ENCODE measurements at regions not wholly inside any gene's neighbourhood (a gene's known extent, or its start where the extent isn't known, plus 50 kb on each side); places are given as distances from the start of the nearest gene placed in this dataset.

DNA sequence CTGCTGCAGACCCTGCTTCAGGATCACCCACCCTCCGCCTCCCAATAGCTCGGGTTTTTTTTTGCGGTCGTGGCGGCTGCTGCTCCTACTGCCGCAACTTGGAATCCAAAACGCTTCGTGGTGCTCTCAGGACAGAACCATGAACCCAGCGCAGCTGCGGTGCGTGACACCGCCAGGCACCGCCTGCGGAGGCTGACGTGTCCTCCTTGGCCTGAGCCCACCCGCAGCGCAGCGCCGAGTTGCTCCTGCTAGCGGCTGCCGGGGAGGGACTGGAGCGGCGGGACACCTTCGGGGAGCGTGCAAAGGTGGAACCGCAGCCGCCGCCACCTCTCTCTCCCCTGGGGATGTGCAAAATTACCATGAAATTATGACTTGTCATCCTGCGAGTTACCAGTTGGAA, 1893.0 kb downstream of the TP53TG3F start:
- ATAC-seq (no peak), DNase-seq (no peak)
- intact Hi-C loops (cut with DNase I): no loop called here
- Histone ChIP-seq H3K4me3 (no peak overlapping the region), H3K9me3 (no peaks in the 10 kb centered on the region), H3K4me1 (no peaks in the 10 kb centered on the region), H3K27ac (no peak overlapping the region), H3K27me3 (ENCODE audit: low read depth) (no peaks in the 10 kb centered on the region), H3K36me3 (no peaks in the 10 kb centered on the region)
- TF ChIP-seq, protein P1, sequence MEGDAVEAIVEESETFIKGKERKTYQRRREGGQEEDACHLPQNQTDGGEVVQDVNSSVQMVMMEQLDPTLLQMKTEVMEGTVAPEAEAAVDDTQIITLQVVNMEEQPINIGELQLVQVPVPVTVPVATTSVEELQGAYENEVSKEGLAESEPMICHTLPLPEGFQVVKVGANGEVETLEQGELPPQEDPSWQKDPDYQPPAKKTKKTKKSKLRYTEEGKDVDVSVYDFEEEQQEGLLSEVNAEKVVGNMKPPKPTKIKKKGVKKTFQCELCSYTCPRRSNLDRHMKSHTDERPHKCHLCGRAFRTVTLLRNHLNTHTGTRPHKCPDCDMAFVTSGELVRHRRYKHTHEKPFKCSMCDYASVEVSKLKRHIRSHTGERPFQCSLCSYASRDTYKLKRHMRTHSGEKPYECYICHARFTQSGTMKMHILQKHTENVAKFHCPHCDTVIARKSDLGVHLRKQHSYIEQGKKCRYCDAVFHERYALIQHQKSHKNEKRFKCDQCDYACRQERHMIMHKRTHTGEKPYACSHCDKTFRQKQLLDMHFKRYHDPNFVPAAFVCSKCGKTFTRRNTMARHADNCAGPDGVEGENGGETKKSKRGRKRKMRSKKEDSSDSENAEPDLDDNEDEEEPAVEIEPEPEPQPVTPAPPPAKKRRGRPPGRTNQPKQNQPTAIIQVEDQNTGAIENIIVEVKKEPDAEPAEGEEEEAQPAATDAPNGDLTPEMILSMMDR (IDR thresholded peaks at IDR 0.05): no peak

- no peaks in the 10 kb centered on the region for H3K4me1 ChIP-seq
- intact Hi-C loops (cut with DNase I): no loop called here
- no peak overlapping the region for H3K4me3 ChIP-seq
- DNase-seq (no peak), ATAC-seq (no peak)
- no peaks in the 10 kb centered on the region for H3K36me3 ChIP-seq
- H3K27me3 ChIP-seq (ENCODE audit: low read depth): no peaks in the 10 kb centered on the region
- TF ChIP-seq, protein P1 (IDR thresholded peaks at IDR 0.05): no peak
- H3K27ac ChIP-seq: no peak overlapping the region
- no peaks in the 10 kb centered on the region for H3K9me3 ChIP-seq
Measured at GRCh38 chr16:35363510-35363909, 1904.1 kb downstream of the TP53TG3F start.

DNA sequence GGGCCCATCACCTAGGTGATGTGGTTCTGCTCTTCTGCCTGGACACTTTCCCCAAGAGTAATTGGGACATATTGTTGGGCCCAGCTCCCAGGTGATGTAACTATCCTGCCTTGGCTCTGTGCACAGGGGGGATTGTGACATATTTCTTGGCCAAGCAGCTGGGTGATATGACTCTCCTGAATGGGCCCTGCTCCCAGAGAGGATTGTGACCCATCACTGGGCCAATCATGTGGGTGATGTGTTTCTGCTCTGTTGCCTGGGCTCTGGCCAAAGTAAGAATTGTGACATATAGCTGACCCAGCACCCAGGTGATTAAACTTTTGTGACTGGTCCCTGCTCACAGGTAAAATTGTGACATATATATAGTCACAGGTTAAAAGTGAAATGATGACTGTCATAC, 1904.9 kb downstream of the TP53TG3F start:
- H3K9me3 ChIP-seq: no peaks in the 10 kb centered on the region
- ATAC-seq: no peak

DNA sequence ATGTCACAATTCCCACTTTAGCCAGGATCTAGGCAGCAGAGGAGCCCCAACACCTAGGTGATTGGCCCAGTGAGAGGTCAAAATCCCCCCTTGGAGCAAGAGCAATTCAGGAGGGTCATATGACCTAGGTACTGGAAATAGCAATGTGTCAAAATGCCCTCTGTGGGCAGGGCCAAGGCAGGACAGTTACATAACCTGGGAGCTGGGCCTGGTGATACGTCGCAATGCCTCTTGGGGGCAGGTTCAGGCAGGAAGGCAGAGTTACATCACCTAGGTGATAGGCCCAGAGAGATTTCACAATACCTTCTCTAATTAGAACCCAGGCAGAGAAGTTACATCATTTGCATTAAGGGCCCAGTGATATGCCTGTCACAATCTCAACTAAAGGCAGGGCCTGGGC, 1906.3 kb downstream of the TP53TG3F start:
- intact Hi-C loops (cut with DNase I): no loop called here
- Histone ChIP-seq H3K27me3 (ENCODE audit: low read depth) (no peaks in the 10 kb centered on the region), H3K27ac (no peak overlapping the region), H3K36me3 (no peaks in the 10 kb centered on the region), H3K4me1 (no peaks in the 10 kb centered on the region), H3K4me3 (no peak overlapping the region), H3K9me3 (no peaks in the 10 kb centered on the region)
- DNase-seq (no peak), ATAC-seq (no peak)
- TF ChIP-seq, protein P1 (IDR thresholded peaks at IDR 0.05): no peak

More for the DNA sequence above, 1904.9 kb downstream of the TP53TG3F start:
- TF ChIP-seq, protein P1 (IDR thresholded peaks at IDR 0.05): no peak
- intact Hi-C loops (cut with DNase I): no loop called here
- Histone ChIP-seq H3K36me3 (no peaks in the 10 kb centered on the region), H3K27ac (no peak overlapping the region), H3K4me3 (no peak overlapping the region), H3K4me1 (no peaks in the 10 kb centered on the region), H3K27me3 (ENCODE audit: low read depth) (no peaks in the 10 kb centered on the region)
- no peak for DNase-seq

GRCh38 chr16:35370617-35371016, 1911.2 kb downstream of the TP53TG3F start:
- intact Hi-C loops (cut with DNase I): no loop called here
- Histone ChIP-seq H3K9me3 (no peaks in the 10 kb centered on the region), H3K4me1 (no peaks in the 10 kb centered on the region), H3K4me3 (no peak overlapping the region), H3K27ac (no peak overlapping the region), H3K36me3 (no peaks in the 10 kb centered on the region), H3K27me3 (ENCODE audit: low read depth) (no peaks in the 10 kb centered on the region)
- TF ChIP-seq, protein P1 (IDR thresholded peaks at IDR 0.05): no peak
- ATAC-seq: no peak
- no peak for DNase-seq

- intact Hi-C loops (cut with DNase I): no loop called here
Measured at GRCh38 chr16:35377142-35377541, 1917.7 kb downstream of the TP53TG3F start.

More at GRCh38 chr16:35377142-35377541, 1917.7 kb downstream of the TP53TG3F start:
- H3K9me3 ChIP-seq: no peaks in the 10 kb centered on the region
- no peak overlapping the region for H3K27ac ChIP-seq
- no peaks in the 10 kb centered on the region for H3K4me1 ChIP-seq
- no peaks in the 10 kb centered on the region for H3K27me3 ChIP-seq (ENCODE audit: low read depth)
- no peak overlapping the region for H3K4me3 ChIP-seq
- no peak for ATAC-seq
- DNase-seq: no peak
- TF ChIP-seq, protein P1 (IDR thresholded peaks at IDR 0.05): no peak
- no peaks in the 10 kb centered on the region for H3K36me3 ChIP-seq

Data from lower lobe of right lung (tissue), 2 donors.